Activated CD4-positive, alpha-beta T cell treated with anti-CD3 and anti-CD28 coated beads, Interleukin-2, amount 50 U/mL, for 48 hours (primary cell): ENCODE measurements at regions not wholly inside any gene's neighbourhood (a gene's known extent, or its start where the extent isn't known, plus 50 kb on each side); places are given as distances from the start of the nearest gene placed in this dataset.
"Not testable (repeated sequence)": the region's sequence is repeated elsewhere in the genome, so short reads cannot be mapped to it uniquely, and the experiment has no call there.

Experiments
- DNase-seq, 2 experiments: peaks; one replicate each; pipeline ENCODE4 v3.0.0-alpha.2; 2020

- not testable (repeated sequence) for DNase-seq
Measured at GRCh38 chr5:122515210-122515609, 203.2 kb downstream of the SNCAIP start.

DNA sequence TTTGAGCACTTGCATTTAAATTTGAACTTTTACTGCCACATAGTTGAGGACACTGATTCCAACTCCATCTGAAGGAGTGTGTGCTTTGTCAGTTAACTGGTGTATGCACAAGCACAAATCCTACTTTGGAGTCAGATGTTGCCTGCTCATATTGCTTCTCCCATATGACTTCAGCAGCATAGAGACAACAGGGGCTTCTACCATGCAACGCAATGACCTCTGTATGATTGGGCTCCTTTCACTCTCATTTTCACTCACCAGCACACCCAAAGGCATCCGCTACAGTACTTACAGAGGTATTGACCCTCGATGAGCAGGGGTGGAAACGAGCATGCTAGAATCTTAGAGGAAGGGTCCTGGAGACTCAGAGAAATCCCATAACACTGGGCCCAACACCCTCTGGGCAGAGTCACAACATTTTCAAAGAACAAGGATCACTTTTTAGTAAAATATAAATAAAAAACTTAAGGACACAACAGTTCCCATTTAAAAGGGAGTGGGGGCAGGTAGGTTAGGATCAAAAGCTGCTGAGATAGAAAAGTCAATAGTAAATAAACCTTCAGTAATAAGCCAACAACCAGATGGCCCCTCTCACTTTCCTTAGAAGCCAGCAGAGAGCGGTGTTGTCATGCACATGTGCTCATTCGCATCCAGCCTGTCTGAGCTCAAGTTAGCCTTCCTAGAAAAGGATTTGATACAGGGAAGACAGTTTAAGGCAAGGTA lies 203.8 kb downstream of the SNCAIP start:
- DNase-seq: peak in 1 of 2 experiments; percentile 5

- DNase-seq: no peak
Measured at GRCh38 chr5:122516432-122516743, 204.4 kb downstream of the SNCAIP start.

DNA sequence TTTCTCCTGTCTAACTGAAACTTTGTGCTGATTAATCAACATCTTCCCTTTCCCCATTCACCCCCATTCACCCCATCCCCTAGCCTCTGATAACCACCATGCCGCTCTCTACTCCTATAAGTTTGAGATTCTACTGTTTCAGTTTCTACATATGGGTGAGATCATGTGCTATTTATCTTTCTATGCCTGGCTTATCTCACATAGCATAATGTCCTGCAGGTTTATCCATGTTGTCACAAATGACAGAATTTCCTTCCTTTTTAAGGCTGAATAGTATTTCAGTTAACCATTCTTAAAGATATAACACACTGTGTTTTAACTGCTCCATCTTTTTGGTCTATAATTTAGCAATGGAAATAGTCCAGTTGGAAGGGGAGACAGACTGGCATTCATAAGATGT lies 205.1 kb downstream of the SNCAIP start:
- no peak for DNase-seq

- no peak for DNase-seq
Measured at GRCh38 chr5:122523776-122524175, 211.7 kb downstream of the SNCAIP start.

DNA sequence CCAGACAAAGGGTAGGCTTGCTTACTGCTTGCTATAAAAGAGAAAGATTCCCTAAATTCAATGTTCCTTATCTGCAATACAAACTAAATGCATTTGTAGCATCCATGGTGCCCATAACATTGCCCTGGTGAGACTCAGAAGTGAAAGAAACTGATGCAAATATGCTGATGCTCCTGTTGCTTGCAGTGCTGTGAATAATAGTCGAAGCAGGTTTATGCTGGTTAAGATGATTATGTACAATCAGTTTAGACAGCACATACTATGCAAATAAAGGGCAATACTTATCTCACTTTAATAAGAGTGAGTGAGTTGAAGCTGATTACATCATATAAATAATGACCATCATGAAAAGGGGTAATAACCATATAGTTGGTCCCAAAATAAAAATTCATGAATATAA lies 215.5 kb downstream of the SNCAIP start:
- DNase-seq: no peak

GRCh38 chr5:122532035-122532434 lies 220.0 kb downstream of the SNCAIP start:
- DNase-seq: no peak

DNA sequence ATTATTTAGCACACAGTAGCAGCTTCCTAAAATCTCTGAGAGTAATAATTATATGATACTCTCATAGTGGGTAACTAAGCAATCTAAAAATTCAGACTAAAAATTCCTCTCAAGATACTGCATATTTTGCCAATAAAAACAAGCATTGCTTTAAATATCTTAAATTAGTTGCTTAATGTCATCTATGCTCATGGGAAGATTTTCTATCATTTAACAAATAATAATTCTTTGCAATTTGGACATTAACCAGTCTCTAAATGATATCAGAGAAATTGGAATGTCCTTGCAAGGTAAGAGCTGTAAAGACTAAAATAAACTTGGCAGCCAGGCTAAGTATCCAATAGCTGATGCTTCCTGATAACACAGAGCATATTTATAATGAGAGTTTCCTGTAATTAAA lies 221.8 kb downstream of the SNCAIP start:
- no peak for DNase-seq

DNA sequence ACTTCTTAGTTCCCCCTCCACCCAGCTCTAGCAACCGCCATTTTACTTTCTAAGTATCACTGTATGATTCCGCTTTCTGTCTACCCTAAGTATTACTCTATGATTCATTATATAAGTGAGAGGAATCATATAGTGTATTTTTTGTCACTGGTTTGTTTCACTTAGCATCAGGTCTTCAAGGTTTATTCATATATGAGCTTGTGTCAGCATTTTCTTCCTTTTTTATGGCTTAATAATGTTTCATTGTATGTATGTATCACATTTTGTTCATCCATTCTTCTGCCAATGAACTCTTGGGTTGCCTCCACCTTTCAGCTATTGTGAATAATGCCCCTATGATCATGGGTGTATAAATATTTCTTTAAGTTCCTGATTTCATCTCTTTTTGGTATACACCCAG lies 222.8 kb downstream of the SNCAIP start:
- DNase-seq: no peak

DNA sequence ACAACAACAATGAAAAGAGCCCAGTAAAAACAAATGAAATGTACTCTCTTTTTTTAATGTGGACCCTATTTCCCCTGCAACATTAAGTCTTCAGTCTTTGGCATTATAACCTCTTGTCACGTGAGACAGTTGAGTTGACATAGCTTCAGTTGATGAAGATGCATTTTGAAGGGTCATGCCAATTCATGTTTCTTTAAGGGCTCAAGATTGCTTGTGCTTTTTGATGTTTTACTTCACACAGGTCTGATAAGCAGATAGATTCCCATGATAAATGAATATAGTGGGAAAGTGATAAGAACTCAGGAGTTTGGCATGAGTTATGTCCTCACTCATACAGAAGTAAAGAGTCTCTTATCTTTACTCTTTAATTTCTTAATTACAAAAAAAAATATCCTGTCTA lies 229.4 kb downstream of the SNCAIP start:
- DNase-seq: no peak

GRCh38 chr5:122545986-122546385 lies 228.9 kb upstream of the SNX2 start:
- no peak for DNase-seq

DNA sequence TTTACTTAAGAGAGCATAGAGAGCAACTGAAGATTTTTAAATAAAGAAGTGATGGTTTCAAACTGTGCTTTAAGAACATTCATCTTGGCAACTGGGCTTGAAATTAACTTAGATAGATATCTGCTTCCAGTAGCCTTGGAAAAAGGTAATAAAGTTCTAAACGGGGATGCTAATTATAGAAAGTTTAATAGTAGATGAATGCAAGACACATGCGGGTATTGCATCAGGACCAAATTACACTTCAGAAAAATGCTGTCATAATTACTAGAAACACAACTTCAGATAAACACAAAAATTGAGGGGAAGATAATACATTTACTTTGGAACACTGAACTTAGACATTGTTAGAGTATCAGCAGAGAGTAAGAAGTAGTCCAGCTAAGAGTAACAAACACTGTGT lies 227.7 kb upstream of the SNX2 start:
- DNase-seq: no peak

DNA sequence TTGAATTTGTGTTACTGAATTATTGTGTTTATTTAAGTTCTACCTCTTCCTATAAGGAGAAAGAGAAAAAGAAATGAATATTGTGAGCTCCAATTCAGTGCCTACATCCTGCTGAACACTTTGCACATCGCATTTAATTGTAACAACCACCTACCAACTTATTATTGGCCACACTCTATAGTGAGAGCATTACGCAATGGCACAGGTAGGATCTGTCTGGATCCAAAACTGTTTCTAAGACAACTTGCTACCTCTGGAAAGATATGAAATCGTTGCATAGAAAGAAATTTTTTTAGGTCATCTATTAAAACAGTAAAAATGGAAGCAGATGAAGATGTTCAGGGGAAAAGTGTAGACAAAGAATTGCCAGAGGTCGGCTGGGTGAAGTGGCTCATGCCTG lies 227.2 kb upstream of the SNX2 start:
- DNase-seq: no peak

DNA sequence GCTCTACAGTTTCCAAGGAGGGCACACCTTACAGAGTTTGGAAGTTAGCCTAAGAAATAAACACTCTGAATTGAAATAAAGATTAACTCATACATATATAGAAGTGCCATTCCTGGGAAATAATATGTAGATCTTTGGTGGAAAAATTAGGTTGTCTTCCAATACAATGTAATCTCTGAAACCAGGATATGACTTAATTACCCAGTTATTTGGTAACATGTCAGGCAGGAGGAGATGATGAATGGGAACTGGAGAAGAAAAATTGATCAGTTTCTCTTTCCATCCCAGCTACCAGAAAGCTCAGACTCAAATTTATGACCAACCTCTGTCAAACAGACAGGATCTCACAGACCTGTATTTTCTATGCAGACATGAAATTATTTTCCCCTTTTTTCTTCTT lies 215.2 kb upstream of the SNX2 start:
- no peak for DNase-seq

DNA sequence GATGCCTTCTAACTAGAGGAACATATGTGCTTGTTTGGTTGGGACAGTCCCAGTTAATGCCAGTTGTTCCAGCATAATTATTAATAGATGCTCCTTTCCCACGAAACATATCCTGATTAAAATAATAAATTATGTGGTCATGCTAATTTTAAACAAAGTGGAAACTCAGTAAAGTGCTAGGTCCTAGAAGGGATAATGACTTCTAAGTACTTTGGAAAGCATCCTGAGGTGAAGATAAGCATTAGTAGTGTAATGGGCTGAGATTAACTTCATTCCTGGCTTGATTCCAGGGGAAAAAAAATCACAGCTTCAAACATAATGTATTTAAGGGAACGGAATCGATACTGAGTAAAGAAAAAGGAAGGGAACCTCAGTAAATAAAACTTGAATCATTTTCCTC lies 213.7 kb upstream of the SNX2 start:
- no peak for DNase-seq

DNA sequence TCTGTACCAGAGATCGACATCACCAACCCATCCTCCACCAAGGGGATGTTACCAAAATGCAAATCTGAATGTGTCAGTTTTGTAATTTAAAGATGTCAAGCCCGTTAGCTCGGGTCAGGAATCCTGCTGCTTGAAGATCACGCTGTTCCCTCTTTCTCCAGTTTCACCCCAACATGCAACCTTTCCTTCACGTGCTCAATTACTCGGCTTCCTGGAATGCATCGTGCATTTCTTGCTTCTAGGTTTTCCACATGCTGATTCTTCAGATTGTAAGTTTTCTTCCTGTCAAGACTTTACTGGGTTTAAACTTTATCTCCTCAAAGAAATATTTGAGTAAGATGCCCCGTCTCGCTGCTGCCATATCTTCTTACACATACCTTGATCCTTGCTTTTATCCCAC lies 209.5 kb upstream of the SNX2 start:
- no peak for DNase-seq

DNA sequence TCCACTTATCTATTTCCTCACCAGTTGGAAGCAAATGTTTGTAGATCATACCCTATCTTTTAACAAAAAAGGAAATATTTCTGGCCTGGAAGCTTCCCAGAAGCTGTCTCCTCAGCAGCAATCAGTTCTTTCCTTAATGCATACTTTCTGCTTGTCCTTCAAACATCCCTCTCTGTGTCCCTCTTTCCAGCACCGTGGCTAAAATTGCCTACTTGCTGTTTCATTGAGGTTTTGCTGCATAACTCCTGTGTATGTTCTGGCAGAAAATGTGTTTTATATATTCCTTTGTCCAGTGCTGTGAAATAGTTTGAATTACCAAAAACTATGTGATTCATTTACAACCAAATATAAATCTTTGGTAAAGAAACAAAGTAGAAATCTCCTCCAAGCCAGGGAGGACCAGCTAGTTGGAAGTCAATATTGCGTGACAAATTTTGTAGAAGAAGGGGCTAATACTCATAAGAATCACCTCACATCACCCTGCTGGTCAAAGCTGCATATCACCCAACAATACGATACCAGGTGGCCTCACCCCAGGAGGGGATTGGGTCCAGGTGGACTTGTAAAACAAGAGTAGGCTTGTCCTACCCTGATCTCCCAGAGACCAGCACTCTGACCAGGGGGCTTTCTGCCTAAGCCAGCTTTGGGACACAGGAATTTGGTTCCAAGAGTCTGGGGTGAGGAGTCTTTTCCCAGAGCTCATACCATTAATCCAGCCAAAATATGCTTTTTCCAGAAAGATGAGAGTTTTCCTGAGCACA lies 198.4 kb upstream of the SNX2 start:
- DNase-seq: no peak

GRCh38 chr5:122581629-122582028 lies 193.3 kb upstream of the SNX2 start:
- DNase-seq: no peak

DNA sequence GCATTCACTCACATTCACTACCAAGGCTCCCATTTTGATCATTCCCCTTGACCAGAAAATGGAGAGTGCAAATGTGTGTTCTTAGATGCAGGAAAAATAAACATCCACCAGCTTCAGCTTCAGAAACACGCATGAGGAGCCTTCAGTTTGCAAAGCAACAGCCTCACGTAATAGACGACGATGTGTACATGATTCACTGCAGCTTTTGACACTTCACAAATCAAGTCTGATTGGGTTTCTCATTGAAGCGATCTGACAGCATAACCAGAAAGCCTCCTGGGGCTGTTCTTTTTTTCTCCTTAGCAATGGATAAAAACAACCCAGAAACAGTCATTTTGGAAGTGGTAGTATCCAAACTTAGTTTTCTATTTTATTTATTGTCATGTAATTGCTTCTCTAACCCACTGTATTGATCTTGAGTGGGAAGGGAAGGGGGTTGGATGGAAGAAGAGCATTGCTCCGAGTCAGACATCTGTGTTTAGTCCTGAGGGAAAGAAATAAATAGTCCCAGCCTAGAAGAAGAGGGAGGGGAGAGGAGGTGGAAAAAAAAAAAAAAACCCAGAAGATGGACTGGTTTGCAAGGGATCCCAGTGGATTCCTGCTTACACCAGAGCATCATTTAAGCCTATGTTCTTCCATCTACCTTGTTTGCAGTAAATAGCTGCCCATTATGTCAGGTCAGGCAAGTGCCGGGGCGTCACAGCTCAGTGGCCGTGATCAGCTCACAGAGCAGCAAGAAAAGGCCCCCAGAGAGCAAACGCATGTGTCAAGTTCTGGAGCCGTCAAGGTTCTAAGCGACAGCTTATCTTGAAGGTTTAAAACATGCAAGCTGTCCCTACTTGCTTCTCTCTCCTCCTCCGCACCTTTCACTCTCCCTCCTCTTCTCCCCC lies 190.2 kb upstream of the SNX2 start:
- DNase-seq: no peak

DNA sequence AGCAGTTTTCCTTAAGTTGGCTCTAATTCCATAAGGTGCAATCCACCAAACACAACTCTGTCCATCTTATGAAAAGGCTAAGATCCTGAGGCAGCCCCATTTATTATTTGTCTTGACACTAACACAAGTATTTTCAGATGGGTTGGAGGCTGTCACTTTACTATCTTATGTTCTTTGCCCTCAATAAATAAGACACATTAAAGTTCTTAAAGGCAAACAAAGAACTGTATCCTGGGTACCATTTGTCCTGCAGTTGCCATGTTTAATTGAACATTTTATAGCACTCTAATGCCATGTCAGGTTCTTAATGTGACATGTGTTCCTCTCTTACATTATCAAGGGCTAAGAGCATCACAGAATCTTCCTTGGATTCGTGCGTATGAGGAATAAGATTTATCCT lies 189.5 kb upstream of the SNX2 start:
- DNase-seq: no peak

GRCh38 chr5:122586351-122586750 lies 188.5 kb upstream of the SNX2 start:
- DNase-seq: no peak

GRCh38 chr5:122591828-122592227 lies 183.1 kb upstream of the SNX2 start:
- DNase-seq: no peak

DNA sequence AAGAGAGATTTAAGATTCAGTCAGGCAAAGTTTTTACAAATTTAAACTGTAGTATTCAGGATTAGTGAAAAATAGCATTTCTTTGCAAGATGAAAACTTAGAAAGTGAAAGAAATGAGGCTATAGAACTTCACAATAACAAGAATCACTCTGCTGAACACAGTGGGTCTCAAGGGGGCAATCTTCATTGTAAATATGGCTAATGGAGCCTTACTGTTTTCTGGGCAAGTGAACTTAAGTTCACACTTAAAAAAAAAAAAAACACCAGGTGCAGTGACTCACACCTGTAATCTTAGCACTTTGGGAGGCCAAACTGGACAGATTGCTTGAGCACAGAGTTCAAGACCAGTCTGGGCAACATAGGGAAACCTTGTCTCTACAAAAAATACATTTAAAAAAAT lies 175.9 kb upstream of the SNX2 start:
- DNase-seq: no peak

DNA sequence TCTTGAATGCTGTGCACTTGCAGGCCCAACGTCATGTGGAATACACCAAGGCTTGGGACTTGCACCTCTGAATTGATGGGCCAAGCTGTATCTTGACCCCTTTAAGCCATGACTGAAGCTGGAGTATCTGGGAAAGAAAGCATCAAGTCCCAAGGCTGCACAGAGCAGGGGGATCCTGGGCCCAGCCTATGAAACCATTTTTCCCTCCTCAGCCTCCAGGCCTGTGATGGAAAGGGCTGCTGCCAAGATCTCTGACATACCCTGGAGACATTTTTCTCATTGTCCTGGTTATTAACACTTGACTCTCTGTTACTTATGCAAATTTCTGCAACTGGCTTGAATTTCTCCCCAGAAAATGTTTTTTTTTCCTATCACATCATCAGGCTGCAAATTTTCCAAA lies 174.0 kb upstream of the SNX2 start:
- no peak for DNase-seq
